A204.1 (cell line): ENCODE measurements at regions not wholly inside any gene's neighbourhood (a gene's known extent, or its start where the extent isn't known, plus 50 kb on each side); places are given as distances from the start of the nearest gene placed in this dataset.

ENCODE experiments used
- FAIRE-seq: peaks from 2 replicates; lab custom pipeline; 2012; peaks lifted over from hg19 to GRCh38; lab: Jason Lieb, UNC

DNA sequence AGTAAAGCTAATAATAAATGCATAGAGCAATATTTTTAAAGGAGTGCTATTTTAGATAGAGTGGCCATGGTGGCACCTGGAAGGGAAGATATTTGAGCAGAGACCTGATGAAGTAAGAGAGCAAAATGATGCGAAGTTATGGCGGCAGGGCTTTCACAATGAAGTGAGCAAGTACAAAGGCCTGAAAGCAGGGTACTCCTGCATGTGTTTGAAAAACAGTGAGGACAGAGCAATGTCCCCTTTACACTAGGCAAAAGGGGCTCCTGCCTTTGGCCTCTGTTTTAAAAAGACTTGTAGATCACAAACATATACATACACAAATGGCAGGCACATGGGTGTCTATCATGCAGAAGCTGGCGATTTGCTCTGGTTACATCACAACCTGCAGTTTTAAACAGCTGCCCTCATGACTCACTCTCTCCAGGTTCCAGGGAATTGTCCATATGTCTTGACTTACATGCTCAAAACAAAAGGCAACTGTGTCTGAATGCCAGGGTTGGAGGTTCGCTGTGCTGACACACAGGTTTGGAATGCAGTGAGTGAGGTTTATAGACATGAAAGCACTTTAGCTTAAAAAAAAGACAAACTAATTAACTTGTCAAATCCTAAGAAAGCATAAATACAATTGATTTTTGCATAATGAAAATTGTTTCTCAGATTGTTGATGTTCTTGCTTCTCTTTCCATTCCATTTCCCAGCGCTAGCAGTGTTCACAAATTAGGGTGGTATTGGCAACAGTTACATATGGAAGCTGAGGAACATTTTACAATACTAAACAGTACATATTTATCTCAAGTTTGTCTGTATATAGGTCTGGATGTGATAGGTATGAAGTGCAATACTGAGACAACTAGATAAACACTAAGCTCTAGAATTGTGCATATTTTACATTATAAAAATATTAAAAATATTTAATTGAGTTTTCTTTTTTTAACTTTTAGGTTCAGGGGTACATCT, 313.9 kb downstream of the BARHL2 start:
- FAIRE-seq = no peak

GRCh38 chr1:90400131-90400530, 317.0 kb downstream of the BARHL2 start:
- FAIRE-seq = no peak

DNA sequence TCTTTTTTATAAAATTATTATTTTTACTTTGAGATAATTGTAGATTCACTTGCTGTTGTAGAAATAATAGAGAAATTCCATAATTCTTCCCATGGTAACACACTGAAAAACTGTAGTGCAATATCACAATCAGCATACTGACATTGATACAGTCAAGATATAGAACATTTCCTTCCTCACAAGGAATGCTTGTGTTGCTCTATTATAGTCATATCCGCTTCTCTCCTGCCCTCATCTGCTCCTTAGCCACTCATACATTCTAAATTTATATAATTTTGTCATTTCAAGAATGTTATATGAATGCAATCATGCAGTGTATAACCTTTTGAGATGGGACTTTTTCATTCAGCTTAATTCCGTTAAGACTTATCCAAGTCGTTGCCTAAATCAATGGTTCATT, 320.2 kb downstream of the BARHL2 start:
- FAIRE-seq = no peak

GRCh38 chr1:90394247-90394646, 322.9 kb downstream of the BARHL2 start:
- no peak for FAIRE-seq

- no peak for FAIRE-seq
These were observed 324.1 kb downstream of the BARHL2 start for GRCh38 chr1:90393025-90393424.

DNA sequence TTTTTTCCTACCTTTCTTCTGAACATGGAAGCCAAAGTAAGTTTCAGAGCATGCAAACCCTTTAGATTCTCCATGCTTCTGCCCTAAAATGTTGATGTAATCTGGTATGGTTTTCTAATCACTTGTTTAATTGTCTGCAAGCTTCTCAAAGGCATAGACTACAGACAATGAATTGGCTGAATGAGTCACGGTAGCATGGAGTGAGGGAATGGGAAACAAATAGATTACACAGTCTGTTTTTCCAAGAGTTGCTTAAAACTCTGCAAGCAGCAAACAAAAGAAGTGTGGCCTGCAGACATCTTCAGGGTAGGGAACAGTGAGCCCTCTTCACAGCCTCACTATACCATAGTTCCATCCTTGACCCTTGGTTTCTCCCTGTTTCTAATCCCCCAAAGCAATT, 326.0 kb downstream of the BARHL2 start:
- FAIRE-seq = no peak

- no peak for FAIRE-seq
These were observed 329.3 kb downstream of the BARHL2 start for GRCh38 chr1:90387805-90388204.

DNA sequence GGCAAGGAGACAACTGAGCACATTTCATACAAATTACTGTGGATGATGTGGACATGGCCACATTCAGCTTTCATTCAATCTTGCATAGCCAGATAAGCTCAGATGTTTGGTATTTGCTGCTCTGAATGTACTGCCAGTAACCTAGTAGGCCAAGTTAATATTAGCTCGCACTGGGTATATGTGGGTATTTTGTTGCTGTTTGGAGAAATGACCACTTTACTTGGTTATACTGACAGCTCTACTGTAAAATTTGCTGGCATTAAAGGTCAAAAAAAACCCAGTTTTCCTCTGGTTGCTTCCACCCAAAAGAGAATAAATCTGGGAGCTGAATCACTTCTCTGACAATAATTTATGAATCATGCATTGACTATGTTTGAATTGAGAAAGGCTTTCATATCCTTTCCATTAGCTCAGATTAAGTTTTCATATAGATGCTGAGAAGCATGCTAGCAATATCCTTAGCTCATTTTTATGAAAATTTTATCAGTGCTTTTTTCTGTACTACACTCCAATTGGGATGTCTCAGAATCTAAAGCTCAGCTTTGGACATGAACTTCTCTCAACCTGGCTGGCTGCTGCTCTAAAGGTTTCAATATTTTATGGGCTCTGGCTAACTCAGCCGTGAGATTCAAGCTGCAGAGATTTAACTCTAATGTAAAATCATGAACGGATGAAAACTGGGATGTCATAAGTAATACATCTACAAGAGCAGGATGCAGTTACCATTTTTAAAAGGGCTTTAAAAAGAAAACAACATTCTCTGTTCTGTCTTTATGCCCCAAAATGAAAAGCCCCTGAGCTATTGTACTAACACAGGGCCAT, 330.0 kb downstream of the BARHL2 start:
- FAIRE-seq = no peak

- FAIRE-seq = no peak
These were observed 332.9 kb downstream of the BARHL2 start for GRCh38 chr1:90384193-90384592.

GRCh38 chr1:90382161-90382560, 334.9 kb downstream of the BARHL2 start:
- FAIRE-seq = no peak

DNA sequence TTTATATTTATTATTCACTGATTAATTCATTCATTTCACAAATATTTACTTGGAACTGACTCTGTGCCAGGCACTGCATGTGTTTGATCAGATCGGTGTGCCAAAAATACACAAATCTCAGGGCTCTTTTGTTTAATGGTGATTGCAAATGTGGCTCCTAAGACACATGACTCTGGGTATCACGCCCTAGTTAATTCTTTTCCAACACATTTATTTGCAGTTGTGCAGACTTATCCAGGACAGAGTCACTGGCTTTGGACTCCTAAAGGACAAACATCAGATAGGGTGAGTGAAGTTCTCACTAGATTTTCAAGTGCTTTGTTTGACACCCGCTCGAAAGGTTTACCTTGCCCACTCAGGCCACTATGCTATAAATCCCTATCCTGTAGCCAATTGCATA, 335.5 kb downstream of the BARHL2 start:
- FAIRE-seq = no peak

- FAIRE-seq = no peak
These were observed 345.7 kb downstream of the BARHL2 start for GRCh38 chr1:90371448-90371813.

- no peak for FAIRE-seq
These were observed 346.2 kb downstream of the BARHL2 start for GRCh38 chr1:90370686-90371447.

- FAIRE-seq = no peak
These were observed 354.9 kb downstream of the BARHL2 start for GRCh38 chr1:90362163-90362562.

DNA sequence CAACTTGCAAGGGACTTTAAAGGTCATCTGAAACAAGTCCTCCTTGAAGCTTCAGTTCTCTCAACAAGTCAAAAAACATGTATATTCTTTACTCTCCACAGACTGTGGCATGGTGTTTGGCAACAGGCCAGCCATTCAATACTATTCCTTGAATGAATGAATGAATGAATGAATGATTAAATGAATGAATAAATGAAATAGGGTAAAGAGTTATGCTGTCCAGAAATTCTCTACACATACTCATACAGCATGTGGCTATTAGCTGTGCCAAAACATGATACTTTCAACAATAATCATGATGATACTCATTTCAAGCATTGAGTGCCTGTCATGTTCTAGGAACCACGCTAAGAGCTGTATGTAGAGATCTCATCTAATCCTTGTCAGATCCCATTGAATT, 356.1 kb downstream of the BARHL2 start:
- FAIRE-seq = no peak

- no peak for FAIRE-seq
These were observed 357.1 kb downstream of the BARHL2 start for GRCh38 chr1:90359994-90360393.

DNA sequence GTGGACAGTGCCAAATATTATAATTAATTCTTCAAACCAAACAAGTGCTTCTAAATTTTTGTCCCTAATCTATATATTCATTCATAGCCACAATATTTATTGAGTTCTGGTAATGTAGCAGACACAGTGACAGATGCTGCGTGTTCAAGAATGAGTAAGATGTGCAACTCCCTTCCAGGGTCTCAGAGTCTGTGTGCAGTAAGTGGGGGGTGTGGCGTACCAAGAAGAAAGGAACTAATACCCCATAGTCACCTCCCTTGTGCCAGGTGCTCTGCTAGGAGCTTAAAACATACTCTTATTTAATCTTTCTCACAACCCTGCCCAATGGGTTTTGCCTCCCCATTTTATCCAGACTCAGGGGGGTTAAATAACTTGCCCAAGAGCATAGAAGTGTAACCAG, 358.7 kb downstream of the BARHL2 start:
- FAIRE-seq = no peak

- no peak for FAIRE-seq
These were observed 359.1 kb downstream of the BARHL2 start for GRCh38 chr1:90357995-90358394.

GRCh38 chr1:90356991-90357390, 360.1 kb downstream of the BARHL2 start:
- FAIRE-seq = no peak

- no peak for FAIRE-seq
These were observed 361.0 kb downstream of the BARHL2 start for GRCh38 chr1:90356101-90356500.

GRCh38 chr1:90354704-90355103, 359.8 kb downstream of the ZNF326 start:
- no peak for FAIRE-seq

GRCh38 chr1:90351019-90351418, 356.1 kb downstream of the ZNF326 start:
- FAIRE-seq = no peak

DNA sequence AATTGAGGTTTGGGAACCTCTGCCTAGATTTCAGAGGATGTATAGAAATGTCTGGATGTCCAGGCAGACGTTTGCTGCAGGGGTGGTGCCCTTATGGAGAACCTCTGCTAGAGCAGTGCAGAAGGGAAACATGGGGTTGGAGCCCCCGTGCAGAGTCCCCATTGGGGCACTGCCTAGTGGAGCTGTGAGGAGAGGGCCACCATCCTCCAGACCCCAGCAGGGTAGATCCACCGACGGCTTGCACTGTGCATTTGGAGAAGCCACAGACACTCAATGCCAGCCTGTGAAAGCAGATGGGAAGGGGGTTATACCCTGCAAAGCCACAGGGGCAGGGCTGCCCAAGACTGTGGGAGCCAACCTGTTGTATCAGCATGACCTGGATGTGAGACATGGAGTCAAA, 354.6 kb downstream of the ZNF326 start:
- FAIRE-seq = no peak
